GM23338 (cell line): ENCODE measurements at regions not wholly inside any gene's neighbourhood (a gene's known extent, or its start where the extent isn't known, plus 50 kb on each side); places are given as distances from the start of the nearest gene placed in this dataset.

Source experiments
- ATAC-seq: fragments of 200-7000 bp; cut with Tn5 transposase; 3 replicates; pipeline ENCODE4 v1.9.1; 2020
- DNase-seq: peaks from one replicate; pipeline ENCODE4 v3.0.0-alpha.2; 2015; ENCODE audit warnings: low spot score
- H2AFZ ChIP-seq: fragments of 200-600 bp; sonication (generic); 2 replicates; pipeline ENCODE4 v1.8.0; 2016; ENCODE audit warnings: antibody characterized with exemption, mild to moderate bottlenecking, moderate library complexity
- H3F3A ChIP-seq: fragments of 200-600 bp; sonication (generic); replicated peaks from 2 replicates; pipeline ENCODE4 v1.8.0; 2017; ENCODE audit warnings: antibody characterized with exemption, mixed run types, low read depth
- H3K27ac ChIP-seq: fragments of 200-600 bp; sonication (generic); 2 replicates; pipeline ENCODE4 v1.6.1; 2016; ENCODE audit warnings: low read depth
- H3K27me3 ChIP-seq: fragments of 200-600 bp; sonication (generic); 2 replicates; pipeline ENCODE4 v1.8.0; 2016; ENCODE audit warnings: mild to moderate bottlenecking, mixed run types, moderate library complexity; ENCODE audit not compliant: insufficient read depth
- H3K36me3 ChIP-seq: fragments of 200-600 bp; sonication (generic); 2 replicates; pipeline ENCODE4 v1.8.0; 2016; ENCODE audit warnings: mild to moderate bottlenecking; ENCODE audit not compliant: insufficient read depth
- H3K4me1 ChIP-seq: fragments of 200-600 bp; sonication (generic); 2 replicates; pipeline ENCODE4 v1.8.0; 2016; ENCODE audit warnings: mild to moderate bottlenecking, moderate library complexity; ENCODE audit not compliant: insufficient read depth
- H3K4me2 ChIP-seq: fragments of 200-600 bp; sonication (generic); 2 replicates; pipeline ENCODE4 v1.7.1; 2017; ENCODE audit warnings: mixed run types
- H3K4me3 ChIP-seq: fragments of 200-600 bp; sonication (generic); 2 replicates; pipeline ENCODE4 v1.6.1; 2016; ENCODE audit warnings: mixed run types
- H3K79me2 ChIP-seq: fragments of 200-600 bp; sonication (generic); replicated peaks from 2 replicates; pipeline ENCODE4 v1.8.0; 2017; ENCODE audit warnings: mild to moderate bottlenecking; ENCODE audit not compliant: insufficient read depth
- H3K9me2 ChIP-seq: fragments of 200-600 bp; sonication (generic); 2 replicates; pipeline ENCODE4 v1.8.0; 2017; ENCODE audit not compliant: insufficient read depth
- H4K20me1 ChIP-seq: fragments of 200-600 bp; sonication (generic); replicated peaks from 2 replicates; pipeline ENCODE4 v1.8.0; 2017; ENCODE audit warnings: mild to moderate bottlenecking; ENCODE audit not compliant: insufficient read depth
- H3K27ac Mint-ChIP-seq: 2 replicates; pipeline ENCODE4 v1.8.0; 2020; ENCODE audit warnings: inconsistent platforms, mild to moderate bottlenecking, moderate library complexity, mixed read lengths
- H3K27me3 Mint-ChIP-seq: 3 replicates; pipeline ENCODE4 v1.8.0; 2022; ENCODE audit warnings: low read depth, mild to moderate bottlenecking, moderate library complexity, mixed read lengths, inconsistent platforms; ENCODE audit not compliant: insufficient read depth, poor library complexity
- H3K36me3 Mint-ChIP-seq: 3 replicates; pipeline ENCODE4 v1.8.0; 2021; ENCODE audit warnings: low read depth, mild to moderate bottlenecking, inconsistent platforms, moderate library complexity, mixed read lengths
- H3K4me1 Mint-ChIP-seq: 3 replicates; pipeline ENCODE4 v1.8.0; 2020; ENCODE audit warnings: mild to moderate bottlenecking, inconsistent platforms, mixed read lengths
- H3K4me3 Mint-ChIP-seq: 3 replicates; pipeline ENCODE4 v1.8.0; 2021; ENCODE audit warnings: moderate library complexity, mild to moderate bottlenecking, inconsistent platforms, mixed read lengths
- H3K9me3 Mint-ChIP-seq: 3 replicates; pipeline ENCODE4 v1.8.0; 2020; ENCODE audit warnings: moderate library complexity, mild to moderate bottlenecking, inconsistent platforms, mixed read lengths
- CREB1 ChIP-seq: fragments of 250-450 bp; sonication (Bioruptor Pico); IDR thresholded peaks from 2 replicates; pipeline ENCODE4 v1.5.0; 2020; ENCODE audit warnings: low read depth, mild to moderate bottlenecking, moderate library complexity
- EZH2 ChIP-seq: fragments of 200-600 bp; sonication (generic); IDR thresholded peaks from one replicate; pipeline ENCODE4 v1.8.0; 2017; ENCODE audit warnings: antibody characterized with exemption, mild to moderate bottlenecking, low read depth; ENCODE audit not compliant: unreplicated experiment
- NANOG ChIP-seq: IDR thresholded peaks from 2 replicates; pipeline ENCODE4 v1.6.1; 2016; ENCODE audit warnings: antibody characterized with exemption, borderline replicate concordance
- REST ChIP-seq: IDR thresholded peaks from one replicate; pipeline ENCODE4 v1.6.1; 2018; ENCODE audit warnings: antibody characterized with exemption; ENCODE audit not compliant: unreplicated experiment
- STAT1 ChIP-seq: IDR thresholded peaks from one replicate; pipeline ENCODE4 v1.6.1; 2016; ENCODE audit warnings: antibody characterized with exemption; ENCODE audit not compliant: unreplicated experiment
- ZNF331 ChIP-seq: fragments of 250-450 bp; sonication (Bioruptor Pico); IDR thresholded peaks from 2 replicates; pipeline ENCODE4 v1.5.0; 2020; ENCODE audit warnings: low read depth, mild to moderate bottlenecking, moderate library complexity
- ZNF462 ChIP-seq: fragments of 250-450 bp; sonication (Bioruptor Pico); IDR thresholded peaks from 2 replicates; pipeline ENCODE4 v1.5.0; 2020; ENCODE audit warnings: mild to moderate bottlenecking, moderate library complexity

- H4K20me1 ChIP-seq, result no peaks in the 10 kb centered on the region
- peaks cover 6% of the 10 kb centered on the region for H3K27me3 Mint-ChIP-seq
Measured at GRCh38 chr4:189198624-189199023, 742.0 kb upstream of the FRG1 start.

More at GRCh38 chr4:189198624-189199023, 742.0 kb upstream of the FRG1 start:
- peaks cover 3% of the 10 kb centered on the region; the same call in 2 of the 3 replicates for H3K36me3 Mint-ChIP-seq
- Histone ChIP-seq H3K4me3 (no peak overlapping the region), H3K9me2 (peaks cover 12% of the 10 kb centered on the region), H3K79me2 (no peaks in the 10 kb centered on the region), H3F3A (no peaks in the 10 kb centered on the region), H3K27me3 (no peaks in the 10 kb centered on the region), H3K4me1 (0 out of 2 replicates have a peak, but pooled peaks cover 5% of the 10 kb centered on the region), H2AFZ (no peak overlapping the region), H3K36me3 (no peaks in the 10 kb centered on the region), H3K27ac (no peak overlapping the region), H3K4me2 (no peak overlapping the region)
- no peak for TF ChIP-seq REST
- no peak for TF ChIP-seq ZNF462 (CRISPR knock-in tag)
- no peak for TF ChIP-seq CREB1
- no peak for TF ChIP-seq ZNF331 (CRISPR knock-in tag)
- TF ChIP-seq STAT1, result no peak
- TF ChIP-seq EZH2, result no peak
- TF ChIP-seq NANOG, result no peak
- DNase-seq (no peak), ATAC-seq (no peak)
- H3K9me3 Mint-ChIP-seq, result no peaks in the 10 kb centered on the region
- no peak overlapping the region for H3K27ac Mint-ChIP-seq
- no peak overlapping the region for H3K4me3 Mint-ChIP-seq
- H3K4me1 Mint-ChIP-seq, result peaks cover 10% of the 10 kb centered on the region
